ENCODE measurements at regions not wholly inside any gene's neighbourhood (a gene's known extent, or its start where the extent isn't known, plus 50 kb on each side); places are given as distances from the start of the nearest gene placed in this dataset.

GRCh38 chr1:208462761-208463160, 218.6 kb upstream of the PLXNA2 start:
- in situ Hi-C loops (cut with HindIII; ENCODE audit: low sequenced_read_pairs), result no loop called here
- no peak for DNase-seq (ENCODE audit: low read depth)
- TF ChIP-seq, protein P1, sequence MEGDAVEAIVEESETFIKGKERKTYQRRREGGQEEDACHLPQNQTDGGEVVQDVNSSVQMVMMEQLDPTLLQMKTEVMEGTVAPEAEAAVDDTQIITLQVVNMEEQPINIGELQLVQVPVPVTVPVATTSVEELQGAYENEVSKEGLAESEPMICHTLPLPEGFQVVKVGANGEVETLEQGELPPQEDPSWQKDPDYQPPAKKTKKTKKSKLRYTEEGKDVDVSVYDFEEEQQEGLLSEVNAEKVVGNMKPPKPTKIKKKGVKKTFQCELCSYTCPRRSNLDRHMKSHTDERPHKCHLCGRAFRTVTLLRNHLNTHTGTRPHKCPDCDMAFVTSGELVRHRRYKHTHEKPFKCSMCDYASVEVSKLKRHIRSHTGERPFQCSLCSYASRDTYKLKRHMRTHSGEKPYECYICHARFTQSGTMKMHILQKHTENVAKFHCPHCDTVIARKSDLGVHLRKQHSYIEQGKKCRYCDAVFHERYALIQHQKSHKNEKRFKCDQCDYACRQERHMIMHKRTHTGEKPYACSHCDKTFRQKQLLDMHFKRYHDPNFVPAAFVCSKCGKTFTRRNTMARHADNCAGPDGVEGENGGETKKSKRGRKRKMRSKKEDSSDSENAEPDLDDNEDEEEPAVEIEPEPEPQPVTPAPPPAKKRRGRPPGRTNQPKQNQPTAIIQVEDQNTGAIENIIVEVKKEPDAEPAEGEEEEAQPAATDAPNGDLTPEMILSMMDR (IDR thresholded peaks at IDR 0.05; ENCODE audit: low read depth, low read length, missing control alignments), result no peak

GRCh38 chr1:208465266-208465665, 221.1 kb upstream of the PLXNA2 start:
- DNase-seq (ENCODE audit: low read depth), result no peak
- H3K4me3 ChIP-seq (ENCODE audit: low read depth, low read length), result no peak overlapping the region
- TF ChIP-seq, protein P1 (IDR thresholded peaks at IDR 0.05; ENCODE audit: low read depth, low read length, missing control alignments), result no peak
- in situ Hi-C loops (cut with HindIII; ENCODE audit: low sequenced_read_pairs), result no loop called here

More at GRCh38 chr1:208462761-208463160, 218.6 kb upstream of the PLXNA2 start:
- no peak overlapping the region for H3K4me3 ChIP-seq (ENCODE audit: low read depth, low read length)

GRCh38 chr1:208465786-208466590, 221.8 kb upstream of the PLXNA2 start:
- TF ChIP-seq, protein P1 (IDR thresholded peaks at IDR 0.05; ENCODE audit: low read depth, low read length, missing control alignments), result no peak
- no peak for DNase-seq (ENCODE audit: low read depth)
- in situ Hi-C loops (cut with HindIII; ENCODE audit: low sequenced_read_pairs), result no loop called here

DNA sequence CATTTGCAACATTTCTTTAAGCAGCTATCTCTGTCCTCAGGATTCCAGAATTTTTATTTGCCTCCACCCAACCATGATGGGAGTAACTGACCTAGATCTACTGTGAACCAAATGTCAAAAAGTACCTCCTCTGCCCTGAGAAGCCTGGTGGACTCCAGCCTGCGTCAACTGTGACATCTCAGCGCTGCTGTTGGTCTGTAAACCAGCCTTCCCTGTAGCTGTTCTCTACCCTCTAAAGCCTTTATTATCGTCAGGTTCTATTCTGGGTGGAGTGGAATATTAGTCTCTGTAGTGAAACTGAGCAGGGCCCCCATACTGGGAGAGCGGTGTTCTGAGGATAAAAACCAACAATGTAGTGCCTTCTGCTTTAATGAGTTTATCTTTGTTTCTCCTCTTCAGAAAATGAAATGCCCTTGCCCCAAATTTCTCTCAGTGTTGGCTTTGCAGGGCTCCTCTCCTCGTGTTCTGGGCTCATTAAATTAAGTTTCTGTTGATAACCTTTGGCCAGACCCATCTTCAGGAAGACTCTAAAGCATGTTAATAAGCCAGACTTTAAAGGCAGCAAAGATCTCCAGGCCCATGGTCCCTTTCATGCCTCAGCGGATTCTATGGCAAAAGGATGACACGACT, 223.1 kb upstream of the PLXNA2 start:
- TF ChIP-seq, protein P1 (IDR thresholded peaks at IDR 0.05; ENCODE audit: low read depth, low read length, missing control alignments), result no peak
- in situ Hi-C loops (cut with HindIII; ENCODE audit: low sequenced_read_pairs), result no loop called here
- no peak overlapping the region for H3K4me3 ChIP-seq (ENCODE audit: low read depth, low read length)
- no peak for DNase-seq (ENCODE audit: low read depth)

More at GRCh38 chr1:208465786-208466590, 221.8 kb upstream of the PLXNA2 start:
- no peak overlapping the region for H3K4me3 ChIP-seq (ENCODE audit: low read depth, low read length)

DNA sequence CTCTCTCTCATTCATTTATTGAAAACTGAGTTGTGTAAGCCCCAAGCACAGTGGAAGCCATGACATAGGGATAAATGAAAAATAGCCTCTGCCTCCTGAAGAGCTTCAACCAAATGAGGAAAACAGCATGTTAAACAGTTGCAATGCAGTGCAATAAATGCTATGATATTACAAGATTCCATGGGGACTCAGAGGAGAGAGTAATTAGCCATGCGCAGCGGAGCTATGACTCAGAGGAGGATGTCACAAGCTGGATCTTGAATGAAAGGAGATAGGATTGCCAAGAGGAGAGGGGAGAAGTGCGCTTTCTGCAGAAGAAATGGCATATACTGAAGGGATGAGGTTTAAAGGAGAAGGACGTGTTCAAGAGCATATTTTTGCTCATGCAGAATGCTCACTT, 231.3 kb upstream of the PLXNA2 start:
- DNase-seq (ENCODE audit: low read depth), result no peak
- H3K4me3 ChIP-seq (ENCODE audit: low read depth, low read length), result no peak overlapping the region
- in situ Hi-C loops (cut with HindIII; ENCODE audit: low sequenced_read_pairs), result no loop called here
- TF ChIP-seq, protein P1 (IDR thresholded peaks at IDR 0.05; ENCODE audit: low read depth, low read length, missing control alignments), result no peak

GRCh38 chr1:208475951-208476845, 232.0 kb upstream of the PLXNA2 start:
- in situ Hi-C loops (cut with HindIII; ENCODE audit: low sequenced_read_pairs), result no loop called here
- TF ChIP-seq, protein P1 (IDR thresholded peaks at IDR 0.05; ENCODE audit: low read depth, low read length, missing control alignments), result peak; percentile 34
- peak; percentile 12 for DNase-seq (ENCODE audit: low read depth)
- H3K4me3 ChIP-seq (ENCODE audit: low read depth, low read length), result no peak overlapping the region

Measured in astrocyte of the cerebellum (primary cell).